ENCODE measurements at regions not wholly inside any gene's neighbourhood (a gene's known extent, or its start where the extent isn't known, plus 50 kb on each side); places are given as distances from the start of the nearest gene placed in this dataset.
"Not testable (repeated sequence)": the region's sequence is repeated elsewhere in the genome, so short reads cannot be mapped to it uniquely, and the experiment has no call there.

- not testable (repeated sequence) for ATAC-seq (replicated peaks); H3K27ac Mint-ChIP-seq; H3K4me3 Mint-ChIP-seq; H3K36me3 Mint-ChIP-seq; DNase-seq; H3K9me3 Mint-ChIP-seq
- H3K4me1 Mint-ChIP-seq: peaks cover 10 to 12% of the 10 kb centered on the region in 2 donors
- peaks cover 29 to 40% of the 10 kb centered on the region in 2 donors for H3K27me3 Mint-ChIP-seq
Measured at GRCh38 chr13:22927845-22928244, 252.9 kb upstream of the SGCG start.

- H3K36me3 Mint-ChIP-seq: no peaks in the 10 kb centered on the region
Measured at GRCh38 chr13:22929381-22930126, 251.2 kb upstream of the SGCG start.

GRCh38 chr13:22931576-22931975, 249.2 kb upstream of the SGCG start:
- ATAC-seq (replicated peaks): no peak
- H3K4me3 Mint-ChIP-seq: no peak overlapping the region
- no peak overlapping the region for H3K27ac Mint-ChIP-seq
- peaks cover 4 to 5% of the 10 kb centered on the region in 2 donors for H3K4me1 Mint-ChIP-seq
- no peaks in the 10 kb centered on the region for H3K36me3 Mint-ChIP-seq
- H3K27me3 Mint-ChIP-seq: peaks cover 10 to 15% of the 10 kb centered on the region in 2 donors
- no peak for DNase-seq
- no peaks in the 10 kb centered on the region for H3K9me3 Mint-ChIP-seq

More at GRCh38 chr13:22929381-22930126, 251.2 kb upstream of the SGCG start:
- peaks cover 0 to 3% of the 10 kb centered on the region in 2 donors for H3K9me3 Mint-ChIP-seq
- no peak overlapping the region for H3K27ac Mint-ChIP-seq
- H3K4me3 Mint-ChIP-seq: no peak overlapping the region
- ATAC-seq (replicated peaks): no peak
- H3K4me1 Mint-ChIP-seq: peaks cover 10 to 12% of the 10 kb centered on the region in 2 donors
- peaks cover 28 to 36% of the 10 kb centered on the region in 2 donors for H3K27me3 Mint-ChIP-seq
- DNase-seq: no peak

GRCh38 chr13:22932632-22933412, 248.0 kb upstream of the SGCG start:
- H3K27me3 Mint-ChIP-seq, H3K36me3 Mint-ChIP-seq, H3K9me3 Mint-ChIP-seq, DNase-seq, H3K27ac Mint-ChIP-seq, H3K4me1 Mint-ChIP-seq, H3K4me3 Mint-ChIP-seq: not testable (repeated sequence)
- peak in 1 of 2 donors; percentile 14 for ATAC-seq (replicated peaks)

- H3K36me3 Mint-ChIP-seq: no peaks in the 10 kb centered on the region
- no peak overlapping the region for H3K27ac Mint-ChIP-seq
- H3K9me3 Mint-ChIP-seq: no peaks in the 10 kb centered on the region
- no peaks in the 10 kb centered on the region for H3K27me3 Mint-ChIP-seq
- no peaks in the 10 kb centered on the region for H3K4me1 Mint-ChIP-seq
- no peak for DNase-seq
- no peak overlapping the region for H3K4me3 Mint-ChIP-seq
- ATAC-seq (replicated peaks): no peak
Measured at GRCh38 chr13:22933571-22934181, 247.1 kb upstream of the SGCG start.

- Mint-ChIP-seq H3K9me3 (no peaks in the 10 kb centered on the region), H3K4me3 (no peak overlapping the region), H3K4me1 (no peaks in the 10 kb centered on the region), H3K27ac (no peak overlapping the region), H3K36me3 (no peaks in the 10 kb centered on the region), H3K27me3 (no peaks in the 10 kb centered on the region)
- DNase-seq (no peak), ATAC-seq (replicated peaks) (no peak)
Measured at GRCh38 chr13:22934744-22935523, 245.8 kb upstream of the SGCG start.

- Mint-ChIP-seq H3K27me3 (no peaks in the 10 kb centered on the region), H3K27ac (no peak overlapping the region), H3K4me1 (no peaks in the 10 kb centered on the region), H3K4me3 (no peak overlapping the region), H3K36me3 (no peaks in the 10 kb centered on the region), H3K9me3 (no peaks in the 10 kb centered on the region)
- no peak for ATAC-seq (replicated peaks)
- no peak for DNase-seq
Measured at GRCh38 chr13:22936228-22936627, 244.6 kb upstream of the SGCG start.

GRCh38 chr13:22937241-22937640, 243.5 kb upstream of the SGCG start:
- DNase-seq: no peak
- no peak for ATAC-seq (replicated peaks)
- H3K9me3 Mint-ChIP-seq: no peaks in the 10 kb centered on the region
- H3K36me3 Mint-ChIP-seq: no peaks in the 10 kb centered on the region
- H3K27ac Mint-ChIP-seq: no peak overlapping the region
- no peak overlapping the region for H3K4me3 Mint-ChIP-seq
- no peaks in the 10 kb centered on the region for H3K4me1 Mint-ChIP-seq
- no peaks in the 10 kb centered on the region for H3K27me3 Mint-ChIP-seq

- Mint-ChIP-seq H3K27ac (no peak overlapping the region), H3K27me3 (no peaks in the 10 kb centered on the region), H3K4me3 (no peak overlapping the region), H3K4me1 (no peaks in the 10 kb centered on the region), H3K36me3 (no peaks in the 10 kb centered on the region), H3K9me3 (no peaks in the 10 kb centered on the region)
- DNase-seq (no peak), ATAC-seq (replicated peaks) (no peak)
Measured at GRCh38 chr13:22937953-22938352, 242.8 kb upstream of the SGCG start.

- Mint-ChIP-seq H3K27ac (no peak overlapping the region), H3K4me3 (no peak overlapping the region), H3K9me3 (no peaks in the 10 kb centered on the region), H3K4me1 (no peaks in the 10 kb centered on the region), H3K36me3 (no peaks in the 10 kb centered on the region), H3K27me3 (no peaks in the 10 kb centered on the region)
- no peak for DNase-seq
- ATAC-seq (replicated peaks): no peak
Measured at GRCh38 chr13:22938576-22938975, 242.2 kb upstream of the SGCG start.

GRCh38 chr13:22939157-22939556, 241.6 kb upstream of the SGCG start:
- Mint-ChIP-seq H3K9me3 (no peaks in the 10 kb centered on the region), H3K4me3 (no peak overlapping the region), H3K36me3 (no peaks in the 10 kb centered on the region), H3K27ac (no peak overlapping the region), H3K4me1 (no peaks in the 10 kb centered on the region), H3K27me3 (no peaks in the 10 kb centered on the region)
- ATAC-seq (replicated peaks) (no peak), DNase-seq (no peak)

GRCh38 chr13:22940090-22940710, 240.6 kb upstream of the SGCG start:
- Mint-ChIP-seq H3K9me3 (peaks cover 0 to 2% of the 10 kb centered on the region in 2 donors), H3K27ac (no peak overlapping the region), H3K36me3 (no peaks in the 10 kb centered on the region), H3K27me3 (no peaks in the 10 kb centered on the region), H3K4me1 (no peaks in the 10 kb centered on the region), H3K4me3 (no peak overlapping the region)
- no peak for DNase-seq
- no peak for ATAC-seq (replicated peaks)

- Mint-ChIP-seq H3K27me3 (no peaks in the 10 kb centered on the region), H3K27ac (no peak overlapping the region), H3K9me3 (peaks cover 0 to 2% of the 10 kb centered on the region in 2 donors)
Measured at GRCh38 chr13:22940736-22941135, 240.0 kb upstream of the SGCG start.

GRCh38 chr13:22941495-22941894, 239.3 kb upstream of the SGCG start:
- H3K4me3 Mint-ChIP-seq; ATAC-seq (replicated peaks); H3K9me3 Mint-ChIP-seq; H3K36me3 Mint-ChIP-seq; DNase-seq; H3K27ac Mint-ChIP-seq; H3K4me1 Mint-ChIP-seq; H3K27me3 Mint-ChIP-seq: not testable (repeated sequence)

More at GRCh38 chr13:22940736-22941135, 240.0 kb upstream of the SGCG start:
- no peaks in the 10 kb centered on the region for H3K4me1 Mint-ChIP-seq
- H3K4me3 Mint-ChIP-seq: no peak overlapping the region
- ATAC-seq (replicated peaks) (no peak), DNase-seq (no peak)
- no peaks in the 10 kb centered on the region for H3K36me3 Mint-ChIP-seq

All from stimulated activated naive B cell treated with anti-CD40 and anti-IgM and Interleukin-4, amounts not matched to agents 10 μg/mL and 1 μg/mL and 100 μg/mL, for 72 hours (primary cell).